NCI-H510A treated with DMSO at 0.1 percent for 48 hours (cell line): ENCODE measurements at regions not wholly inside any gene's neighbourhood (a gene's known extent, or its start where the extent isn't known, plus 50 kb on each side); places are given as distances from the start of the nearest gene placed in this dataset.

Source experiments
- DNase-seq: peaks from one replicate; lab custom pipeline; 2025; lab: John Stamatoyannopoulos, UW

- no peak for DNase-seq
These were observed 53.3 kb upstream of the ATP1B1 start for GRCh38 chr1:169053196-169053595.
